ENCODE measurements at regions not wholly inside any gene's neighbourhood (a gene's known extent, or its start where the extent isn't known, plus 50 kb on each side); places are given as distances from the start of the nearest gene placed in this dataset.

DNA sequence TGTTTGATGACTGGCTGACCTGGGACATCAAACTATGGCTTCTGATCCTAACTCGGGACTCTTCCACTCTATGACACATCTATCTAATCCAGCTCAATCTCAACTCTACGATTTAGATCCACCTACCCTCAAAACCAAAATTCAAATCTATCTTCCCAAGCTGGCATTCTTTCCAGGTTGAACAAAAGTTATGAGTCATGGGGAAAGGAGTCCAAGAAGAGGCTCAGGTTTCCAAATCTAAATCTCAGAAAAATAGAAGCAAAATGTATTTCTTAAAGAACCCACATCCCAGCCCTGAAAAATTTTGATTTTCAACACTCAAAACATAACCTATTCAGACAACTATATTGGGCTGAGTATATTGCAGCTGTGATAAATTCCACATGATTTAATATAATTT is 143.9 kb upstream of the IPO5 start:
- no peak for DNase-seq

DNA sequence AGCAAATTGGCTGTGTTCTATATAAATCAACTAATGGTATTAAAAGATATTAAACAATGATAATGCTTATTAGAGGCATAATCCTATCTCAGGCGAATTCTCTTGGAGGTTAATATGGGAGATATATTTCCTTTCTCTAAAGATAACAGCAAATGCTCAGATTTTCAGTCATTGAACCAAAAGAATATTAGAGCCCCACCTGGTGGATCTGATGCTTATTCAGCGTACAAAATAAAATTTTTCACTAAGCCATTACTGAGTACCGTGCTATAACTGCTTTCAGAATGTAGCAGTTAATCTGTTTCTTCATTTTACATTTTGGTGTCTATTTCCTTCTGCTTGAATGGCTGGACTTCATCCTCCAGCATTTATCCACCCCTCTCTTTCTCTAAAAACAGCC is 143.3 kb upstream of the IPO5 start:
- peak; percentile 10 for DNase-seq

DNA sequence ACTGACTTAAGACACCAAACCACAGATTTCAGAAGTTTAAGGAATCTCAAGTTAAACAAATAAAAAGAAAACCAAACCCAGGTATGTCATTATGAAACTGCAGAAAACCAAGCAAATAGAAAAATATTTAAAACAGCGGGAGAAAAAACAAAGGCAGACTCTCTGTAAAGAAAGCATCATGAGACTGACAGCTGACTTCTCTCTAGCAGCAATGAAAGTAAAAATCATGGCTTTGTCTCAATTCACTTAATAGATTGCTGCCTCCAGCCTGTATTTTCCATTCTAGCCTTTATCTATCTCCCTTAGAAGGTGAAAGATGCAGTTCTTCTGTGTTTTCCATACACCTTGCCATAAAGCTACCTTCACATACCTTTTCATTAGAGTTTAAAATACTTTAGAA is 131.1 kb upstream of the IPO5 start:
- no peak for DNase-seq

GRCh38 chr13:97826421-97827012 is 127.0 kb upstream of the IPO5 start:
- DNase-seq = no peak

- no peak for DNase-seq
These were observed 119.2 kb upstream of the IPO5 start for GRCh38 chr13:97834250-97834649.

GRCh38 chr13:97843189-97843588 is 110.3 kb upstream of the IPO5 start:
- no peak for DNase-seq

GRCh38 chr13:97844151-97844550 is 109.3 kb upstream of the IPO5 start:
- no peak for DNase-seq

- no peak for DNase-seq
These were observed 104.6 kb upstream of the IPO5 start for GRCh38 chr13:97848886-97849285.

DNA sequence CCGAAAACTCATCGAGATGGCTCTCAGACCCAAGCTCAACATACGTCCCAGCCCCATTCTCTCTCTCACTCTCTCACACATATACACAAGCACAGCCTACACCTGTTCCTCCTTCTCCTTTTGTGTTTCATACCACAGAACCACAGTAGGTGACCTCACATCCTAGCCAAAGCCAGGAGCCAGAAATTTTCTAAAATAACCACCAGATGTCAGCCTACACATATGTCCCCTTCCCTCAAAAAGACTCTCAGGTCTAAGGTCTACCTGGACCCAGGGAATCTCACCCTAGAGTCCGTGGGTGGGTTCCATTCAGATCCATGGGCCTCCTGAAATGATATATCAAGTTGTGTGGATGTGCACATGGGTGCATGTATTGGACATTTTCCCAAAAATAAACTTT is 104.2 kb upstream of the IPO5 start:
- DNase-seq = peak; percentile 26

DNA sequence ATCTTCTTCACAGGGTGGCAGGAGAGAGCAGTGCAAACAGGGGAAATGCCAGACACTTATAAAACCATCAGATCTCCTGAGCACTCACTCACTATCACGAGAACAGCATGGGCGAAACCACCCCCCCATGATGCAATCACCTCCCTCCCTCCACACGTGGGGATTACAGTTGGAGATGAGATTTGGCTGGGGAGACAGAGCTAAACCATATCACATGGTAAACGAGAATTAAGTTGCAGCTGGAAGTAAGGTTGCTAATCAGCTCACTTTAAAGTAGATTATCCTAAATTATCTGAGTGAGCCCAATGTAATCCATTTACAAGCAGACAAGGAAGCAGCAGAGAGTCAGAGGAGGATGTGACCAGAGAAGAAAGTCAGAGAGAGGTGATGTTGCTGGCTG is 102.2 kb upstream of the IPO5 start:
- DNase-seq = no peak

DNA sequence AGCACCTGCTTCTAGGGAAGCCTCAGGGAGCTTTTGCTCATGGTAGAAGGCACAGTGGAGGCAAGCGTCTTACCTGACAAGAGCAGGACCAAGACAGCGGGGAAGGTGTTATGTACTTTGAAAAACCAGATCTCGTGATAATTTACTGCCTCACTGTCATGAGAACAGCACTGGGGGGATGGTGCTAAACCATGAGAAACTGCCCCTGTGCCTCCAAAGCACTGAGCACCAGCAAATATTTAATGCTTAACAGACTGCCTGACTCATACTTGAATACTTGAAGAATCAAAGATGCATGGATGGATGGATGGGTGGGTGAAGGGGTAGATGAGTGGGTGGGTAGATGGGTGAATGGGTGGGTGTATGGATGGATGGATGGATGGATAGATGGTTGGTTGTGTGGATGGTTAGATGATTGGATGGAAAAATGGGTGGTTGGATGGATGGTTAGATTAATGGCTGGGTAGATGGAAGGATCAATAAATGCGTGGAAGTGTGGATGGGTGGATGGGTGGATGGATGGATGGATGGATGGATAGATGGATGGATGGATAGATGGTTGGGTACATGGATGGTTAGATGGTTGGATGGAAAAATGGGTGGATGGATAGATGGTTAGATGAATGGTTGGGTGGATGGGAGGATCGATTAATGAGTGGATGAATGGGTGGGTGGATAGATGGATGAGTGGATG is 101.1 kb upstream of the IPO5 start:
- no peak for DNase-seq

DNA sequence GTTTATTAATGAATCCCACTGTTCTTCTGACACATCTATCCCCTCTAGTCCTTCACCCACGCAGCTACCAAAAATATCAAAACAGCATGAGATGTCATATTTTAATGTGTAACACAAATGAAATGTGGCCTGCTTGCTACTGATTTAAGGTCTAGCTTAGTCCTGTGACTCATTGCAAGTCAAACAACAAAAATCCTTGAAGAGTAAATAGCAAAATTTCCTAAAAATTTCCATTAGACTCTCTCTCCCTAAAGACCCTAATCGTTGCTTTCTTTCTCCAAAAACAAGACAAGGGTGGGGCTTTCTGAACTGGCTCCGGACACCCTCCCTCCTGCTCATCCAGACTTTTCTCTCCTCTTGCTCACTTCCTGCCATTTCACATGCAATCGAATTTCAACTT is 99.9 kb upstream of the IPO5 start:
- DNase-seq = peak; percentile 24

- DNase-seq = peak; percentile 87
These were observed 97.7 kb upstream of the IPO5 start for GRCh38 chr13:97855570-97856303.

- no peak for DNase-seq
These were observed 97.2 kb upstream of the IPO5 start for GRCh38 chr13:97856304-97856675.

DNA sequence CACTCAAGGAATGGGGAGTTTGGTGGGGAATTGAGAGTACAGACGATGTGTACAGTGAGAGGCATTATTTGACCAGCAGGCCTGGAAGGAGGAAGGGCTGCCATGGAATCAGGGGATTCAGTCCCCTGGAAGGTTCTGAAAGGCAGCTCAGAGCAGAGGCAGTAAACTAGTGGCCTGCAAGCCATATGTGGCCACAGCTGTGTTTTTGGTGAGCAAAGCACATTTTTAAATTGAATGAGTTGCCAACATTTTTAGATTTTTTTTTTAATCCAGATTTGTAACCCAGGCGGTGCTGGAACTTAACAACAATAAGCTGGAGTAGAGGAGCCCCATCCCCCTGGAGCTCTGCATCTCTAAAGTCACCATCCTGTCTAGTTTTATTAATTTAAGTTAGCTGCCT is 95.3 kb upstream of the IPO5 start:
- DNase-seq = no peak

GRCh38 chr13:97866346-97866745 is 87.1 kb upstream of the IPO5 start:
- no peak for DNase-seq

DNA sequence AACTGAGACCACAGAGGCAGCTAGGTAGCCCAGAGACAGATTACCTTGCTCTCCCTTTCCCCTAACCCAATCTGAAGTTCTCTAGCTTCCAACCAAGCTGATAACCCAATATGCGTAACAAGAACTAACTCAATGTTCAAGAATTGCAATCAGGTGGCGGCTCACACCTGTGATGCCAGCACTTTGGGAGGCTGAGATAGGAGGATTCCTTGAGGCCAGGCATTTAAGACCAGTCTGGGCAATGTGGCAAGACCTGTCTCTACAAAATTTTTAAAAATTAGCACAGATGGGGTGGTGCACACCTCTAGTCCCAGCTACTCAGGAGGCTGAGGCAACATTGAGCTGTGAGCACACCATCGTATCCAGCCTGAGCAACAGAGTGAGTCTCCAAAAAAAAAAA is 86.7 kb upstream of the IPO5 start:
- no peak for DNase-seq

- DNase-seq = no peak
These were observed 80.1 kb upstream of the IPO5 start for GRCh38 chr13:97873398-97873797.

DNA sequence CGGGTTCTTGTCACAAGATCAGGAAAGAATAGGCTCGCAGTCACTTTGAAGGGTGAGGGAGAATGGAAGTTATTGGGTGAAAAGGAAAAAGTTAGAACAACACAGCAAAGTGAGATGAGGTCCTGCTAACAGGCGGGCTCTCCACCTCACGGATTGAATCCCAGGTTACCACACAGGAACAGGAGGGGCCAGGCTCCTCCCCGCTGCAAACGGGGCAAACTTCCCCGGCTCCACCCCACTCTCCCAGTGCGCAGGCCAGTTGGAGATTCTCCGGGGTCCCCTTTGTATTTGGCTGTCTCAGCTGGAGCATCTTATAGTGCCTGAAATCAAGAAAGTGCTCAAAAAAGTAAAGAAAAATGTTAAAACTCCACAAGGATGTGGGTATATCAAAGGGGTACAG is 78.3 kb upstream of the IPO5 start:
- no peak for DNase-seq

GRCh38 chr13:97875911-97876310 is 77.6 kb upstream of the IPO5 start:
- no peak for DNase-seq

GRCh38 chr13:97878431-97879375 is 74.8 kb upstream of the IPO5 start:
- no peak for DNase-seq

DNA sequence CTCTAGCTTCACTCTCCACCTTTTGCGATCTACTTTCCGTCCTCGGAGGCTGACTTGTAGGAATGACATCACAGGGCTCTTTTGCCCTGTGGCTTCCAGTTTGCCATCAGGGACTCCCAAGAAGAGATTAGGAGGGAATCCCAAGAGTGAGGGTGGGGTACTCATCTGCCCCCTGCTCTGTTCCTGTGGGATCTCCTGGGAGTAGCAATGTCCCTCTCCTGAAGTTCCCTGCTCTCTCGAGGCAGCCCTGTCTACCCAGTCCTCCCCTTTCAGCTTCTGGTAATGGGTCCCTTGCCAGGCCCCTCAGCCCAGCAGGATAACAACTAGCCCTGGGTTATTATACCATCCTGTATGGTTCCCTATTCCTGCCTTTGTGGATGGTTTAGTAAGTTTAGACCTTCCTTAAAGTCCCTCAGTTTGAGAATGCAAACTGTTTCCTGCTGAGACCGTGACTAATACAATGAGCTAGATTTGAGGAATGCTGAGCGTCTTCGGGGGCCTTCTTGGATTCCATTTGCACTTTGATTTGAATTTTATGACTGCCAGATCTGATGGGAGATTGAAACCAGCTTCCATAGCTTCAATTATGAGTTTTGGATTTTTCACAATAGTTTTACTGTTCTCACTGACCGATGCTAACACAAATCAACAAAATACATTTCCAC is 73.7 kb upstream of the IPO5 start:
- DNase-seq = peak; percentile 97

GRCh38 chr13:97880311-97880675 is 73.2 kb upstream of the IPO5 start:
- DNase-seq = no peak
